Gastrocnemius medialis (tissue), 4 donors: ENCODE measurements at regions not wholly inside any gene's neighbourhood (a gene's known extent, or its start where the extent isn't known, plus 50 kb on each side); places are given as distances from the start of the nearest gene placed in this dataset.

Source experiments
- ATAC-seq, 2 donors: fragments of 150-250 bp; one replicate each; pipeline ENCODE4 v1.9.1; 2016
- DNase-seq, 2 donors: peaks; one replicate each; pipeline ENCODE4 v3.0.0-alpha.2; 2019
- H3K27ac ChIP-seq, 4 donors: fragments of 200-600 bp; sonication (generic); 1 replicate in 1 of 4; 2 replicates in 3 of 4; pipeline ENCODE4 v1.5.1; 2016 to 2018; ENCODE audit warnings: mild to moderate bottlenecking in 2 of 4, moderate library complexity in 1 of 4
- H3K27me3 ChIP-seq, 3 donors: fragments of 200-600 bp; sonication (generic) in 2 of 3; 1 replicate in 1 of 3; 2 replicates in 2 of 3; pipeline versions ENCODE4 v1.5.1 to v1.6.0; 2016 to 2019; ENCODE audit warnings: mild to moderate bottlenecking in 1 of 3, moderate library complexity in 1 of 3
- H3K36me3 ChIP-seq, 2 donors: fragments of 200-600 bp; sonication (generic) in 1 of 2; one replicate each; pipeline ENCODE4 v1.5.1; 2017 to 2018
- H3K4me1 ChIP-seq, 2 donors: fragments of 200-600 bp; sonication (generic) in 1 of 2; one replicate each; pipeline ENCODE4 v1.5.1; 2016 to 2017; ENCODE audit warnings: mild to moderate bottlenecking in 2 of 2
- H3K4me3 ChIP-seq, 4 donors: fragments of 200-600 bp; sonication (generic) in 3 of 4; 1 replicate in 1 of 4; 2 replicates in 3 of 4; pipeline ENCODE4 v1.5.1; 2016 to 2019; ENCODE audit warnings: mild to moderate bottlenecking in 2 of 4
- H3K9me3 ChIP-seq, 3 donors: fragments of 200-600 bp; sonication (generic) in 2 of 3; 1 replicate in 1 of 3; 2 replicates in 2 of 3; pipeline ENCODE4 v1.5.1; 2016 to 2019
- POLR2A ChIP-seq, 2 donors: fragments of 450-650 bp; IDR thresholded peaks; one replicate each; pipeline ENCODE4 v1.6.1; 2017; ENCODE audit warnings: antibody characterized with exemption in 2 of 2, mild to moderate bottlenecking in 2 of 2, moderate library complexity in 2 of 2
- in situ Hi-C, 4 donors: fragments of 200-750 bp; cut with MboI; loops; one replicate each; pipeline versions ENCODE4 v1.15.0 to v1.8.0; 2017; ENCODE audit warnings: low sequenced_read_pairs in 4 of 4
- intact Hi-C: fragments of 100-400 bp; cut with DNase I; formaldehyde crosslinking; loops from one replicate; pipeline ENCODE4 v1.15.1; 2023; ENCODE audit warnings: low total_unique reads
- TF ChIP-seq, protein P1 (sequence below), 5 experiments: fragments of 450-650 bp in 3 of 5; fragments of 200-600 bp in 2 of 5; sonication (generic) in 2 of 5; IDR thresholded peaks in 4 of 5; conservative IDR thresholded peaks in 1 of 5; 1 replicate in 4 of 5; 2 replicates in 1 of 5; pipeline ENCODE4 v1.5.1; 2016 to 2019; ENCODE audit warnings: antibody characterized with exemption in 5 of 5, mild to moderate bottlenecking in 3 of 5, moderate library complexity in 3 of 5

DNA sequence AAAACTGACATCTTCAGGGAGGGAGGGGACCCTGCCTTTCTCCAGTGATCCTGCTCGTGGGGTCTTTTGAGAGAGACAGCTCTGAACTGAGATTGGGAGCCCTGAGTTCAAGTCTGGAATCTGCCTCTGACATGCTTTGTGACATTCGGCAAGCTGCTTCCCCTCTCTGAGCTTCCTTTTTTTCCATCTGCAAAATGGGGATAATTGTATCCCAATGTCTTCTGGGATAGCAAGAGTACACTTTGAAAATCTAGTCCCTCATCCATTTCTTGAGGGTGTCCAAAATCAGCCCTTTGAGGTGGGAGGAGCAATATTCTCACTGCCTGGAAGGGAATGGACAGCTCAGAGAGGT, 186.3 kb downstream of the RGS3 start:
- no peaks in the 10 kb centered on the region for H3K9me3 ChIP-seq
- in situ Hi-C loops = loop anchor here in 3 of 4 donors (10.0 to 25.0 kb wide), 3 partner anchors 338 to 388 kb away; partner anchors contain the start of genes CDC26 (in 1 of the 3), PRPF4 (in 1 of the 3) and RNF183 (in 1 of the 3)
- TF ChIP-seq POLR2A (IDR thresholded peaks at IDR 0.05) = no peak
- TF ChIP-seq, protein P1, sequence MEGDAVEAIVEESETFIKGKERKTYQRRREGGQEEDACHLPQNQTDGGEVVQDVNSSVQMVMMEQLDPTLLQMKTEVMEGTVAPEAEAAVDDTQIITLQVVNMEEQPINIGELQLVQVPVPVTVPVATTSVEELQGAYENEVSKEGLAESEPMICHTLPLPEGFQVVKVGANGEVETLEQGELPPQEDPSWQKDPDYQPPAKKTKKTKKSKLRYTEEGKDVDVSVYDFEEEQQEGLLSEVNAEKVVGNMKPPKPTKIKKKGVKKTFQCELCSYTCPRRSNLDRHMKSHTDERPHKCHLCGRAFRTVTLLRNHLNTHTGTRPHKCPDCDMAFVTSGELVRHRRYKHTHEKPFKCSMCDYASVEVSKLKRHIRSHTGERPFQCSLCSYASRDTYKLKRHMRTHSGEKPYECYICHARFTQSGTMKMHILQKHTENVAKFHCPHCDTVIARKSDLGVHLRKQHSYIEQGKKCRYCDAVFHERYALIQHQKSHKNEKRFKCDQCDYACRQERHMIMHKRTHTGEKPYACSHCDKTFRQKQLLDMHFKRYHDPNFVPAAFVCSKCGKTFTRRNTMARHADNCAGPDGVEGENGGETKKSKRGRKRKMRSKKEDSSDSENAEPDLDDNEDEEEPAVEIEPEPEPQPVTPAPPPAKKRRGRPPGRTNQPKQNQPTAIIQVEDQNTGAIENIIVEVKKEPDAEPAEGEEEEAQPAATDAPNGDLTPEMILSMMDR (IDR thresholded peaks at IDR 0.05 in 4 of 5, conservative IDR thresholded peaks at IDR 0.05 in 1 of 5) = no peak
- no peak overlapping the region for H3K4me3 ChIP-seq
- H3K27me3 ChIP-seq = no peaks in the 10 kb centered on the region
- ATAC-seq (no peak), DNase-seq (no peak)
- intact Hi-C loops = no loop called here
- no peaks in the 10 kb centered on the region for H3K36me3 ChIP-seq
- peaks cover 9 to 11% of the 10 kb centered on the region in 2 donors for H3K4me1 ChIP-seq
- no peak overlapping the region for H3K27ac ChIP-seq

DNA sequence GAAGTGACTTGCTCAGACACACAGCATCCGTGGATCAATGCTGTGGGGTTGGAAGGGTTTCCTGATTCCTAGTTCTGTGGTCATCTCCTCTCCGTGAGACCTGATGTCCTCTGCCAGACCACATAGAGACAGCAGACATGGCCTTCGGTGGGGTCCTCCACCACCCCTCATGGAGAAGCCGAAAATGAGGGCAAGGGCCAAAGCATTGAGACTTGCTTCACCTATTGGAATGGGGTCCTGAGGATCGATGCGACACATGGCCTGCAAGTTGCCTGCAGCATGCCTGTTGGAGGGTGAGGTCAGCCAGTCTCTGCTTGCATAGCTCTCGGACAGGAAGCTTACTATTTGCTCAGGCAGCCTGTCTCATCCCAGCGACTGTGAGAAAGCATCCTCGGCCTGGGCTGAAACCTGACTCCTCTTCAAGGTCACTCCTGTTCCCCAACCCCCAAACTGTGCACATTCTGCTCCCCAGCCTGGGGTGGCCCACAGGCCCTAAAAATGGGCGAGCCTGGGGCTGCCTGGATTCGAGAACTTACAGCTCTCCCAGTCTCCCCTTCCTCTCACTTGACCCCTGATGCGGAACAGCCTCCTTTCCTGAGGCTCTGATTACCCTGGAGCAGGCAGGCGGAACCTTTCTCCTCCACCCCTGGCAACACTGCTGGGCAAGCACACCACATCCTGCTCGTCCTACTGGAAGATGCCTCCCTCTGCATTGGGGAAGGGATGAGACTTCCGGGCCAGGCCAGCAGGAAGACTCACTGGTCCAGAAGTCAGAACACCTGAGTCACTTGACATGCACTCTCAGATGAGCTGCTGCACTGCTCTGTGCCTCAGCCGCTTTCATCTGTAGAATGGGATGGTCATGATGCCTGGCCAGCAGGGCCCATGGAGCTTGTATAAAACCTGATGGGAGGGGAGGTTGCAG, 186.9 kb downstream of the RGS3 start:
- ATAC-seq = no peak

DNA sequence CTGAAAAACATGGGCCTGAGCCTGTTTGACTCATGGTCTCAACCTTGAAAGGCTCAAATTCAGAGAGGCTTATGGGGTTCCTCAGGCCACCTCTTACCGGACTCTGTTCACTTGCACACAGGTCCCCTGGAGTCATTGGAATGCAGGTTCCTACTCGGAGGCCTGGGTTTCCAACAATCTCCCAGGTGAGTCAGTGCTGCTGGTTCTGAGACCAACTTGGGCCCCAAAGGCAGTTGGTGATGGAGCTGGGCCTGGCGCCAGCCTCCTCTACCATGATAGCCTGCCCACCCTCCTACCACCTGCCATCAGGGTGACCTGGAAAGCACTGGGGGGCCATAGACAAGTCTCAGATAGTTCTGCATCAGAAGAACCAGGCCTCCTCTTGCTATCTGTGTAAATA, 188.4 kb downstream of the RGS3 start:
- Histone ChIP-seq H3K9me3 (no peaks in the 10 kb centered on the region), H3K4me3 (no peak overlapping the region), H3K27me3 (no peaks in the 10 kb centered on the region), H3K27ac (no peak overlapping the region), H3K4me1 (peaks cover 14 to 17% of the 10 kb centered on the region in 2 donors), H3K36me3 (no peaks in the 10 kb centered on the region)
- TF ChIP-seq, protein P1 (IDR thresholded peaks at IDR 0.05 in 4 of 5, conservative IDR thresholded peaks at IDR 0.05 in 1 of 5) = no peak
- no peak for TF ChIP-seq POLR2A (IDR thresholded peaks at IDR 0.05)
- in situ Hi-C loops (loop anchor here in 3 of 4 donors (10.0 to 25.0 kb wide), 3 partner anchors 340 to 390 kb away; partner anchors contain the start of genes CDC26 (in 1 of the 3), PRPF4 (in 1 of the 3) and RNF183 (in 1 of the 3)), intact Hi-C loops (no loop called here)
- no peak for DNase-seq
- ATAC-seq = no peak

More for the DNA sequence above, 186.9 kb downstream of the RGS3 start:
- peaks cover 14 to 17% of the 10 kb centered on the region in 2 donors for H3K4me1 ChIP-seq
- intact Hi-C loops (no loop called here), in situ Hi-C loops (loop anchor here in 3 of 4 donors (10.0 to 25.0 kb wide), 3 partner anchors 338 to 388 kb away; partner anchors contain the start of genes CDC26 (in 1 of the 3), PRPF4 (in 1 of the 3) and RNF183 (in 1 of the 3))
- no peaks in the 10 kb centered on the region for H3K36me3 ChIP-seq
- no peak for DNase-seq
- H3K9me3 ChIP-seq = no peaks in the 10 kb centered on the region
- no peak overlapping the region for H3K4me3 ChIP-seq
- no peak overlapping the region for H3K27ac ChIP-seq
- TF ChIP-seq, protein P1 (IDR thresholded peaks at IDR 0.05 in 4 of 5, conservative IDR thresholded peaks at IDR 0.05 in 1 of 5) = no peak
- TF ChIP-seq POLR2A (IDR thresholded peaks at IDR 0.05) = no peak
- no peaks in the 10 kb centered on the region for H3K27me3 ChIP-seq

DNA sequence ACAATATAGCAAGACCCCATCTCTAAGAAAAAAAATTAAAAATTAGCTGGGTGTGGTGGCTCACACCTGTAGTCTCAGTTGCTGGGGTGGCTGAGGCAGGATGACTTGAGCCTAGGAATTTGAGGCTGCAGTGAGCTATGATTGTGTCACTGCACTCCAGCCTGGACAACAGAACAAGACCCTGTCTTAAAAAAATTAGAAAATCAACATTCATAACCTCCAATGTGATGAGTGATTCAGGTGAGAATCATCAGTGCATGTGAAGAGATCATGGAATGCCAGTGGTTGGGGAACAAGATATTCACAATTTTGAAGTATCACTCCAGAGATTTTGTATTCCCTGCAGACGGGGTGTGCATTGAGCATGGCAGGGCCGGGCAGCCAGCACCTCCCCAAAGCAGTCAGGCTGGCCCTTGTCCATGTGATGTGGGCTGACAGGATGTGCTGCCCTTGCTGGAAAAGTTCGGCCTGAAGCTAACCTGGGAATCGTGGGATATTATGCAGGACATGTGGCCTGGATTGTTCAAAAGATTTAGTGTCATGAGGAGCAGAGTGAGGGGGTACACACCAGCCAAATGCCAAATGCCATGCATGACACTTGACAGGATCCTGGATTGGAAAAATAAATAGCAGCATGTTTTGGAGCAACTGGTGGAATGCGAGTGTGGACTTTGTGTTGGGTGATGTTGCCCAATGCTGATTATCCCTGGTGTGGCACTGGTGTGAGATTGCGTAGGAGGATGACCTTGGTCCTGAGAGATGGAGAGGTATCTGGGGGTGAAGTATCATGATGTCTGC, 189.0 kb downstream of the RGS3 start:
- TF ChIP-seq, protein P1 (IDR thresholded peaks at IDR 0.05 in 4 of 5, conservative IDR thresholded peaks at IDR 0.05 in 1 of 5) = no peak
- no peak for TF ChIP-seq POLR2A (IDR thresholded peaks at IDR 0.05)
- no peaks in the 10 kb centered on the region for H3K36me3 ChIP-seq
- H3K27ac ChIP-seq = no peak overlapping the region
- intact Hi-C loops = no loop called here
- DNase-seq (no peak), ATAC-seq (no peak)
- no peaks in the 10 kb centered on the region for H3K27me3 ChIP-seq
- peaks cover 14 to 21% of the 10 kb centered on the region in 2 donors for H3K4me1 ChIP-seq
- H3K4me3 ChIP-seq = no peak overlapping the region
- no peaks in the 10 kb centered on the region for H3K9me3 ChIP-seq
- in situ Hi-C loops = loop anchor here in 3 of 4 donors (10.0 to 25.0 kb wide), 3 partner anchors 340 to 390 kb away; partner anchors contain the start of genes CDC26 (in 1 of the 3), PRPF4 (in 1 of the 3) and RNF183 (in 1 of the 3)
